Keratinocyte (primary cell): ENCODE measurements at regions not wholly inside any gene's neighbourhood (a gene's known extent, or its start where the extent isn't known, plus 50 kb on each side); places are given as distances from the start of the nearest gene placed in this dataset.

Source experiments
- DNase-seq: peaks from one replicate; pipeline ENCODE4 v3.0.0-alpha.2; 2011; ENCODE audit warnings: low read depth, missing footprints, low spot score
- FAIRE-seq: peaks from 2 replicates; lab custom pipeline; 2011; peaks lifted over from hg19 to GRCh38; lab: Jason Lieb, UNC
- H2AFZ ChIP-seq: 2 replicates; pipeline ENCODE4 v1.6.0; 2012; ENCODE audit warnings: low read length, control low read depth, inconsistent platforms; ENCODE audit not compliant: control insufficient read depth
- H3K27ac ChIP-seq: 2 replicates; pipeline ENCODE4 v1.5.1; 2011; ENCODE audit warnings: low read length; ENCODE audit not compliant: control insufficient read depth, insufficient read depth
- H3K27me3 ChIP-seq: 3 replicates; pipeline ENCODE4 v1.6.0; 2011; ENCODE audit warnings: low read length; ENCODE audit not compliant: control insufficient read depth, insufficient read depth; ENCODE audit errors: extremely low read depth
- H3K36me3 ChIP-seq, 2 experiments: 2 replicates in 1 of 2; 3 replicates in 1 of 2; pipeline ENCODE4 v1.5.1; 2011; ENCODE audit warnings: low read length in 2 of 2, mild to moderate bottlenecking in 1 of 2; ENCODE audit not compliant: control insufficient read depth in 2 of 2, insufficient read depth in 2 of 2; ENCODE audit errors: extremely low read depth in 1 of 2
- H3K4me1 ChIP-seq: 3 replicates; pipeline ENCODE4 v1.5.1; 2011; ENCODE audit warnings: low read length; ENCODE audit not compliant: control insufficient read depth, insufficient read depth; ENCODE audit errors: extremely low read depth
- H3K4me2 ChIP-seq: 3 replicates; pipeline ENCODE4 v1.6.0; 2011; ENCODE audit warnings: low read depth, low read length; ENCODE audit not compliant: control insufficient read depth, insufficient read depth; ENCODE audit errors: extremely low read depth
- H3K4me3 ChIP-seq, 3 experiments: fragments of 200-600 bp in 1 of 3; sonication (generic) in 1 of 3; 2 replicates in 2 of 3; 3 replicates in 1 of 3; pipeline ENCODE4 v1.5.1; 2011 to 2016; ENCODE audit warnings: low read length in 3 of 3, mild to moderate bottlenecking in 3 of 3, control low read depth in 2 of 3, inconsistent platforms in 1 of 3, low read depth in 1 of 3, mixed read lengths in 1 of 3, mixed run types in 1 of 3, moderate library complexity in 1 of 3; ENCODE audit not compliant: control insufficient read depth in 2 of 3, insufficient read depth in 2 of 3; ENCODE audit errors: extremely low read depth in 1 of 3
- H3K79me2 ChIP-seq: 2 replicates; pipeline ENCODE4 v1.6.0; 2012; ENCODE audit warnings: low read length; ENCODE audit not compliant: control insufficient read depth, insufficient read depth
- H3K9ac ChIP-seq: 3 replicates; pipeline ENCODE4 v1.6.0; 2011; ENCODE audit warnings: low read length; ENCODE audit not compliant: control insufficient read depth, insufficient read depth; ENCODE audit errors: extremely low read depth
- H3K9me1 ChIP-seq: 3 replicates; pipeline ENCODE4 v1.6.0; 2011; ENCODE audit warnings: low read length; ENCODE audit not compliant: control insufficient read depth, insufficient read depth; ENCODE audit errors: extremely low read depth
- H3K9me3 ChIP-seq: 2 replicates; pipeline ENCODE4 v1.5.1; 2012; ENCODE audit warnings: low read depth, low read length; ENCODE audit not compliant: control insufficient read depth
- H4K20me1 ChIP-seq: 3 replicates; pipeline ENCODE4 v1.6.0; 2011; ENCODE audit warnings: low read length; ENCODE audit not compliant: control insufficient read depth, insufficient read depth; ENCODE audit errors: extremely low read depth
- EZH2 ChIP-seq: IDR thresholded peaks from one replicate; pipeline ENCODE4 v1.6.1; 2012; ENCODE audit warnings: inconsistent platforms, mild to moderate bottlenecking, low read length, moderate library complexity
- dilution Hi-C: fragments of 300-500 bp; cut with MboI; formaldehyde crosslinking; loops from one replicate; pipeline ENCODE4 v1.7.0; 2020; ENCODE audit warnings: low sequenced_read_pairs; ENCODE audit not compliant: extremely low pct_ligation_motif_present
- TF ChIP-seq, protein P1 (sequence below), 3 experiments: IDR thresholded peaks in 1 of 3; conservative IDR thresholded peaks in 1 of 3; optimal IDR thresholded peaks in 1 of 3; 2 replicates in 2 of 3; 3 replicates in 1 of 3; pipeline versions ENCODE3 to v1.5.1; 2011; ENCODE audit warnings: low read length in 3 of 3, mild to moderate bottlenecking in 3 of 3, moderate library complexity in 2 of 3, control low read depth in 1 of 3, inconsistent platforms in 1 of 3; ENCODE audit not compliant: insufficient read depth in 2 of 3; ENCODE audit errors: extremely low read depth in 1 of 3

DNA sequence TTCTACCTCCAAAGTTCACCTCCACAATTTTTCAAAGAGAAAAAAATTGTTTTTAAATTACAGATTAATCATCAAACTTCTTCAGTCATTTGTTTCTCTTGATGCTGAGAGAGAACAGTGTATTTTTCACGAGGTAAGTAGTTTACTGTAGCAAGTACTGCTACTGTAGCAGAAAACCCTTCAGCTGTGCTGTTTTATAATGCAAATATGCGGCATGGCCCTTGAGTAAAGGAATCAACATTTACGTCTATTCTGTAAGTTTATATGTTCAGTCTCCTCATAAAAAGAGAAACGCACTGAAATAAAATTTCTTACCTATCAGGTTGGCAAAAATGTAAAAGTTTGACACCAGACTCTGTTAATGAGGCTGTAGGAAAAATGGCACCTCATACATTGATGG, 399.0 kb downstream of the NKX6-1 start:
- no peaks in the 10 kb centered on the region for H3K79me2 ChIP-seq
- H3K27me3 ChIP-seq = no peaks in the 10 kb centered on the region
- no peak overlapping the region for H3K4me3 ChIP-seq
- no peaks in the 10 kb centered on the region for H3K9me3 ChIP-seq
- no peak for TF ChIP-seq EZH2
- TF ChIP-seq, protein P1, sequence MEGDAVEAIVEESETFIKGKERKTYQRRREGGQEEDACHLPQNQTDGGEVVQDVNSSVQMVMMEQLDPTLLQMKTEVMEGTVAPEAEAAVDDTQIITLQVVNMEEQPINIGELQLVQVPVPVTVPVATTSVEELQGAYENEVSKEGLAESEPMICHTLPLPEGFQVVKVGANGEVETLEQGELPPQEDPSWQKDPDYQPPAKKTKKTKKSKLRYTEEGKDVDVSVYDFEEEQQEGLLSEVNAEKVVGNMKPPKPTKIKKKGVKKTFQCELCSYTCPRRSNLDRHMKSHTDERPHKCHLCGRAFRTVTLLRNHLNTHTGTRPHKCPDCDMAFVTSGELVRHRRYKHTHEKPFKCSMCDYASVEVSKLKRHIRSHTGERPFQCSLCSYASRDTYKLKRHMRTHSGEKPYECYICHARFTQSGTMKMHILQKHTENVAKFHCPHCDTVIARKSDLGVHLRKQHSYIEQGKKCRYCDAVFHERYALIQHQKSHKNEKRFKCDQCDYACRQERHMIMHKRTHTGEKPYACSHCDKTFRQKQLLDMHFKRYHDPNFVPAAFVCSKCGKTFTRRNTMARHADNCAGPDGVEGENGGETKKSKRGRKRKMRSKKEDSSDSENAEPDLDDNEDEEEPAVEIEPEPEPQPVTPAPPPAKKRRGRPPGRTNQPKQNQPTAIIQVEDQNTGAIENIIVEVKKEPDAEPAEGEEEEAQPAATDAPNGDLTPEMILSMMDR (optimal IDR thresholded peaks at IDR 0.05 in 1 of 3, IDR thresholded peaks at IDR 0.05 in 1 of 3, conservative IDR thresholded peaks at IDR 0.05 in 1 of 3; ENCODE audit: extremely low read depth in 1 of 3, insufficient read depth in 2 of 3, low read length in 3 of 3) = no peak
- H3K9me1 ChIP-seq = no peaks in the 10 kb centered on the region
- no peak overlapping the region for H3K9ac ChIP-seq
- dilution Hi-C loops = no loop called here
- no peak overlapping the region for H2AFZ ChIP-seq
- H3K27ac ChIP-seq = no peak overlapping the region
- H3K4me1 ChIP-seq = no peaks in the 10 kb centered on the region
- FAIRE-seq (no peak), DNase-seq (no peak)
- H4K20me1 ChIP-seq = no peaks in the 10 kb centered on the region
- no peaks in the 10 kb centered on the region for H3K36me3 ChIP-seq
- H3K4me2 ChIP-seq = no peak overlapping the region

DNA sequence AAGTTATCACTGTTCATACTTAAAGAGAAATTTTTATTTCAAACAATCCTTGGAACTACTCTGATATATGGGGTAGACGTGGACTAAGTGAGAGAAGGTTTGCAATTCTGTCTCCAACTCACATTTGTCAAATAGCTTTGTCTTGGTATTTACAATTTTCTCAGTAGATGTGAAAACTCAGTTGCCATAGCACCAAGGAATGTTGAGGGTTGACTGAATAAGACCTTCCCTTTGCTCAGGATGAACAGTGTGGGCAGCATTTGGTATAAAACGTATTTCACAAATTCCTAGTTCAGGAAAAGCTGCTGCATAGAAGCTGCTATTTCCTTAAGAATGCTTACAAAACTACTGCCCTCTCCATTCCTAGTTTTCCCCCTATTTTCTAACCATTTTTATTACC, 399.5 kb downstream of the NKX6-1 start:
- dilution Hi-C loops = no loop called here
- Histone ChIP-seq H3K9me3 (no peaks in the 10 kb centered on the region), H3K9me1 (no peaks in the 10 kb centered on the region), H3K79me2 (no peaks in the 10 kb centered on the region), H3K27ac (no peak overlapping the region), H2AFZ (no peak overlapping the region), H3K4me1 (no peaks in the 10 kb centered on the region), H4K20me1 (no peaks in the 10 kb centered on the region), H3K36me3 (no peaks in the 10 kb centered on the region), H3K27me3 (no peaks in the 10 kb centered on the region), H3K4me2 (no peak overlapping the region), H3K9ac (no peak overlapping the region), H3K4me3 (no peak overlapping the region)
- no peak for TF ChIP-seq EZH2
- TF ChIP-seq, protein P1 (optimal IDR thresholded peaks at IDR 0.05 in 1 of 3, IDR thresholded peaks at IDR 0.05 in 1 of 3, conservative IDR thresholded peaks at IDR 0.05 in 1 of 3; ENCODE audit: extremely low read depth in 1 of 3, insufficient read depth in 2 of 3, low read length in 3 of 3) = no peak
- no peak for DNase-seq
- FAIRE-seq = no peak
